ENCODE measurements at regions not wholly inside any gene's neighbourhood (a gene's known extent, or its start where the extent isn't known, plus 50 kb on each side); places are given as distances from the start of the nearest gene placed in this dataset.

DNA sequence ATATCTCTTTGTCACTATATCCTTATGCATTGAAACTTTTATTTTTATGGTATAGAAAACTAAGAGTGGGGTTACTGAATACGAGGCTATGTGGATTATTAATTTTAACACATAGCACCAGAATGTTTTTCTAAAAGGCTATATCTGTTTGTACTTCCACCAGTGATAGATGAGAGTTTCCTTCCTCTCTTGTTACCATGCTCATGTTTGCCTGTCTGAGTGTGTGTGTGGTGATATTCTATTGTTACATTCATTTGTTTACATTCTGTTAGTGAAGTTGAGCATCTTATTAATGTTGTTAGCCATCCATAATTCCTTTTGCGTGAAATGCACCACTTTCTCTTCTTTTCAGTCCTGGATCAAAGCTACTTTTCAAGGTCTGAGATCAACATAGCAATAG is 54.1 kb upstream of the ALDH1A1 start:
- WGBS, result 81% methylated on average over 2 of the region's 2 CpGs
- peaks cover 0 to 2% (median 0%) of the 10 kb centered on the region in 4 donors for H3K4me1 ChIP-seq (ENCODE audit: control insufficient read depth in 4 of 4, insufficient read depth in 4 of 4, low read length in 3 of 4)
- no peaks in the 10 kb centered on the region for H3K36me3 ChIP-seq (ENCODE audit: control insufficient read depth in 4 of 4, insufficient read depth in 3 of 4, low read depth in 1 of 4, low read length in 3 of 4)
- no peak overlapping the region for H3K27ac ChIP-seq (ENCODE audit: low read depth in 1 of 2, low read length in 2 of 2)
- no peak overlapping the region for H3K4me3 ChIP-seq (ENCODE audit: low read depth in 1 of 3, low read length in 3 of 3)
- no peak overlapping the region for H3K9ac ChIP-seq (ENCODE audit: low read depth in 1 of 2, low read length in 2 of 2)
- no peak for DNase-seq (ENCODE audit: low spot score)
- no peaks in the 10 kb centered on the region for H3K9me3 ChIP-seq (ENCODE audit: control insufficient read depth in 4 of 4, low read length in 3 of 4)
- TF ChIP-seq RXRA (IDR thresholded peaks at IDR 0.05), result no peak
- TF ChIP-seq, protein P1, sequence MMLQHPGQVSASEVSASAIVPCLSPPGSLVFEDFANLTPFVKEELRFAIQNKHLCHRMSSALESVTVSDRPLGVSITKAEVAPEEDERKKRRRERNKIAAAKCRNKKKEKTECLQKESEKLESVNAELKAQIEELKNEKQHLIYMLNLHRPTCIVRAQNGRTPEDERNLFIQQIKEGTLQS (IDR thresholded peaks at IDR 0.05), result no peak
- no peak for TF ChIP-seq YY1 (IDR thresholded peaks at IDR 0.05)
- TF ChIP-seq, protein P2, sequence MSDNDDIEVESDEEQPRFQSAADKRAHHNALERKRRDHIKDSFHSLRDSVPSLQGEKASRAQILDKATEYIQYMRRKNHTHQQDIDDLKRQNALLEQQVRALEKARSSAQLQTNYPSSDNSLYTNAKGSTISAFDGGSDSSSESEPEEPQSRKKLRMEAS (IDR thresholded peaks at IDR 0.05), result no peak
- TF ChIP-seq EGR1 (IDR thresholded peaks at IDR 0.05; ENCODE audit: low read depth in 2 of 2), result no peak
- TF ChIP-seq FOXA2 (IDR thresholded peaks at IDR 0.05), result no peak
- no peaks in the 10 kb centered on the region for H3K27me3 ChIP-seq (ENCODE audit: control insufficient read depth in 4 of 4, insufficient read depth in 4 of 4, low read length in 3 of 4)

Data from liver (tissue), 7 donors.